Body of pancreas (tissue), 4 donors: ENCODE measurements at regions not wholly inside any gene's neighbourhood (a gene's known extent, or its start where the extent isn't known, plus 50 kb on each side); places are given as distances from the start of the nearest gene placed in this dataset.

Experiments
- ATAC-seq: fragments of 150-250 bp; one replicate; pipeline ENCODE4 v1.9.1; 2016
- DNase-seq, 4 donors: peaks; one replicate each; pipeline ENCODE4 v3.0.0-alpha.2; 2019
- H3K27ac ChIP-seq, 4 donors: fragments of 200-600 bp; sonication (generic); 1 replicate in 3 of 4; 2 replicates in 1 of 4; pipeline versions ENCODE4 v1.5.1 to v1.6.1; 2016 to 2019; ENCODE audit warnings: mild to moderate bottlenecking in 1 of 4, mixed read lengths in 1 of 4, moderate library complexity in 1 of 4
- H3K27me3 ChIP-seq, 2 donors: fragments of 200-600 bp; sonication (generic); one replicate each; pipeline ENCODE4 v1.6.0; 2016; ENCODE audit warnings: mild to moderate bottlenecking in 1 of 2
- H3K36me3 ChIP-seq, 2 donors: fragments of 200-600 bp; sonication (generic); replicated peaks in 1 of 2; 2 replicates each; pipeline ENCODE4 v1.5.1; 2016; ENCODE audit warnings: low read depth in 2 of 2; ENCODE audit not compliant: insufficient read depth in 1 of 2
- H3K4me1 ChIP-seq: fragments of 200-600 bp; sonication (generic); one replicate; pipeline ENCODE4 v1.6.0; 2016
- H3K4me3 ChIP-seq, 2 donors: fragments of 200-600 bp; sonication (generic); 1 replicate in 1 of 2; 2 replicates in 1 of 2; pipeline ENCODE4 v1.5.1; 2016 to 2019
- H3K9me3 ChIP-seq, 3 donors: fragments of 200-600 bp; sonication (generic); 1 replicate in 2 of 3; 2 replicates in 1 of 3; pipeline ENCODE4 v1.5.1; 2016
- POLR2A ChIP-seq, 3 donors: fragments of 450-650 bp; IDR thresholded peaks; one replicate each; pipeline ENCODE4 v1.6.1; 2016; ENCODE audit warnings: antibody characterized with exemption in 3 of 3, mild to moderate bottlenecking in 2 of 3
- WGBS, 2 donors: methylation state at CpG; one replicate each; pipeline ENCODE4 v1.1.5; 2017; 5-methylcytosine and 5-hydroxymethylcytosine counted together
- intact Hi-C: fragments of 100-400 bp; cut with DNase I; formaldehyde crosslinking; loops from one replicate; pipeline ENCODE4 v1.15.1; 2023
- TF ChIP-seq, protein P1 (sequence below), 7 experiments: fragments of 450-650 bp in 4 of 7; fragments of 200-600 bp in 3 of 7; sonication (generic) in 3 of 7; IDR thresholded peaks; one replicate each; pipeline ENCODE4 v1.5.1; 2016 to 2019; ENCODE audit warnings: antibody characterized with exemption in 7 of 7

DNA sequence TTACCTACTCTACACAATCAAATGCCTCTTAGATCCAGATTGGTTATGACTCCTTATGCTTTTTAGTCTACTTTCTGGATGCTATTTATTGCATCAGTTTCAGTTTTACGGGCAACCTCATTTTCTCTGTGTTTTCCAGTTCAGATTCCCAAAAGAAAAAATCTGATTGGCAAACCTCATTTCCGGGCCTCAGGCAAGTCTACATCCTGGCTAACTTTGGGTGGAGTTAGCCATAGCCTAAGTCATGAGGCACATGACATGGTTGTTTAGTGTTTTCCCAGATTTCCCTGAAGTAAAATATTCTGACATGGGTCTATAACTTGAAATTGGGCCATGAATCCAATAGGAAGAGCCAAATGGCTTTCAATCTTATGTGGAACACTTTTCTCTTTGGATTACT, 339.7 kb downstream of the NUAK1 start:
- Histone ChIP-seq H3K27ac (no peak overlapping the region), H3K9me3 (no peaks in the 10 kb centered on the region), H3K4me3 (no peak overlapping the region), H3K36me3 (no peaks in the 10 kb centered on the region), H3K4me1 (no peaks in the 10 kb centered on the region), H3K27me3 (no peaks in the 10 kb centered on the region)
- WGBS, 2 donors = 62 to 79% methylated on average over 2 of the region's 2 CpGs
- no peak for TF ChIP-seq POLR2A (IDR thresholded peaks at IDR 0.05)
- TF ChIP-seq, protein P1, sequence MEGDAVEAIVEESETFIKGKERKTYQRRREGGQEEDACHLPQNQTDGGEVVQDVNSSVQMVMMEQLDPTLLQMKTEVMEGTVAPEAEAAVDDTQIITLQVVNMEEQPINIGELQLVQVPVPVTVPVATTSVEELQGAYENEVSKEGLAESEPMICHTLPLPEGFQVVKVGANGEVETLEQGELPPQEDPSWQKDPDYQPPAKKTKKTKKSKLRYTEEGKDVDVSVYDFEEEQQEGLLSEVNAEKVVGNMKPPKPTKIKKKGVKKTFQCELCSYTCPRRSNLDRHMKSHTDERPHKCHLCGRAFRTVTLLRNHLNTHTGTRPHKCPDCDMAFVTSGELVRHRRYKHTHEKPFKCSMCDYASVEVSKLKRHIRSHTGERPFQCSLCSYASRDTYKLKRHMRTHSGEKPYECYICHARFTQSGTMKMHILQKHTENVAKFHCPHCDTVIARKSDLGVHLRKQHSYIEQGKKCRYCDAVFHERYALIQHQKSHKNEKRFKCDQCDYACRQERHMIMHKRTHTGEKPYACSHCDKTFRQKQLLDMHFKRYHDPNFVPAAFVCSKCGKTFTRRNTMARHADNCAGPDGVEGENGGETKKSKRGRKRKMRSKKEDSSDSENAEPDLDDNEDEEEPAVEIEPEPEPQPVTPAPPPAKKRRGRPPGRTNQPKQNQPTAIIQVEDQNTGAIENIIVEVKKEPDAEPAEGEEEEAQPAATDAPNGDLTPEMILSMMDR (IDR thresholded peaks at IDR 0.05) = no peak
- no peak for DNase-seq
- ATAC-seq = no peak
- intact Hi-C loops = no loop called here

DNA sequence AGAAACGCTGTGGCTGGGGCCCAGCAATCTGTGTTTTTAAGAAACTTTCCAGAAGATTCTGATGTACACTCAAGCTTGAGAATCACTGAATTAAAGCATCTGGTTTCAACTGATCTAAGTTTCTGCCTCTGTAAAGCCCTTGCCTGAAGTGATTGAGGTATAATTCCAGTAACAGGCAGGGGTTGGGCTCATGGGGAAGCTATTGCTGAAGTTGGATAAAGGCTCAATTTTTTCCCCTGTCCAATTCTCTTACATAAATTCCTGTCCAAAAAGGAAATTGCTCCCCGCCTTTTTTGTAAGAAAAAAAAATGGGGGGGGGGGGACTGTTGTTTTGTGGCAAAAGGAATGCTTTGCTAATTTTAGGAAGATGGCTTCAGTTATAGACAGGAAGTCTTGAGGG, 337.4 kb downstream of the NUAK1 start:
- H3K4me3 ChIP-seq = no peak overlapping the region
- ATAC-seq (no peak), DNase-seq (no peak)
- TF ChIP-seq, protein P1 (IDR thresholded peaks at IDR 0.05) = no peak
- TF ChIP-seq POLR2A (IDR thresholded peaks at IDR 0.05) = no peak
- H3K27ac ChIP-seq = no peak overlapping the region
- H3K36me3 ChIP-seq = no peaks in the 10 kb centered on the region
- no peaks in the 10 kb centered on the region for H3K9me3 ChIP-seq
- no peaks in the 10 kb centered on the region for H3K27me3 ChIP-seq
- no peaks in the 10 kb centered on the region for H3K4me1 ChIP-seq
- intact Hi-C loops = no loop called here
- WGBS, 2 donors = 69 to 77% methylated on average over 2 of the region's 2 CpGs

DNA sequence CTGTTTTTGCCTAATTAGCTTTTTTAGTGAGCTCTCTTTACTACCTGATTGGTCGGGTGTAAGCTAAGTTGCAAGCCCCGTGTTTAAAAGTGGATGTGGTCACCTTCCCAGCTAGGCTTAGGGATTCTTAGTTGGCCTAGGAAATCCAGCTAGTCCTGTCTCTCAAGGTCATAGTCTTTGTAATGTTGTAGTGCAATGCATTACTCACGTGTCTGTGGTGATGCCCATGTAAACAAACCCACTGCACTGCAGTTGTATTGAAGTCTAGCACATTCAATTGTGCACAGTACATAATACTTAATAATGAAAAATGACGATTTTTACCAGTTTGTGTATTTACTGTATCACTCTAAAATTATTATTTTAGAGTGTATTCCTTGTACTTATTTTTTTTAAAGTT, 335.5 kb downstream of the NUAK1 start:
- WGBS, 2 donors = 26 to 35% methylated on average over 4 of the region's 4 CpGs
- ATAC-seq (no peak), DNase-seq (no peak)
- intact Hi-C loops = no loop called here
- Histone ChIP-seq H3K4me1 (no peaks in the 10 kb centered on the region), H3K27ac (no peak overlapping the region), H3K27me3 (no peaks in the 10 kb centered on the region), H3K36me3 (no peaks in the 10 kb centered on the region), H3K9me3 (no peaks in the 10 kb centered on the region), H3K4me3 (no peak overlapping the region)
- TF ChIP-seq, protein P1 (IDR thresholded peaks at IDR 0.05) = no peak
- no peak for TF ChIP-seq POLR2A (IDR thresholded peaks at IDR 0.05)

DNA sequence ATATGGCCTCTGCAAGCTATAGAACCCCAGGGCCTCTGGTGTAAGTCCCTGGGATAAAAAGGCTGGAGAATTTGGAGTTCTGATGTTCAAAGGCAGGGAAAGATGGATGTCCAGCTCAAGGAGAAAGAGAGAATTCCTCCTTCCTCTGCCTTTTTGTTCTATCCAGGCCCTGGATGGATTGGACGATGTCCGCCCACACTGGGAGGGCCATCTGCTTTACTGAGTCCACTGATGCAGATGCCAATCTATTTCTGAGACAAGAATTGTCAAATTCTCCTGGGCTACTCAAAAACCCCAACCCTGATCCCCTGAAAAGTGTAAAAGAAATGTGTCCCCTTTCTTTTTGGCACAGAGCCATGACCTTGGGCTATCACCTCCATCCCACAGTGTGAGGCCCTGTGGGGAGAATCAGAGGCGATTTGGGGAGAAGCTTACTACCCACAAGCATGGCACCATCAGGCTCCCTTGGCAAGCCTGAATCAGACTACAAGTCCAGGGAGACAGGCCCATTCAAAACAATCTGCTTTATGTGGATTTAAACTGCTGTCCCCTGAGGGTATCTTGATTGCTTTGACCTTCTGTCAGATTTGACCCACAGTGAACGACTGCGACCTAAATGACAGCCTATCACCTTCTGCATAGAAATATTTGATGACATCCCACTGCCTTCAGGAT, 334.0 kb downstream of the NUAK1 start:
- intact Hi-C loops = no loop called here
- no peak for TF ChIP-seq POLR2A (IDR thresholded peaks at IDR 0.05)
- TF ChIP-seq, protein P1 (IDR thresholded peaks at IDR 0.05) = no peak
- DNase-seq (no peak), ATAC-seq (no peak)
- WGBS, 2 donors = 61 to 76% methylated on average over 5 of the region's 5 CpGs
- Histone ChIP-seq H3K9me3 (no peaks in the 10 kb centered on the region), H3K36me3 (no peaks in the 10 kb centered on the region), H3K4me3 (no peak overlapping the region), H3K27ac (no peak overlapping the region), H3K27me3 (no peaks in the 10 kb centered on the region), H3K4me1 (no peaks in the 10 kb centered on the region)

DNA sequence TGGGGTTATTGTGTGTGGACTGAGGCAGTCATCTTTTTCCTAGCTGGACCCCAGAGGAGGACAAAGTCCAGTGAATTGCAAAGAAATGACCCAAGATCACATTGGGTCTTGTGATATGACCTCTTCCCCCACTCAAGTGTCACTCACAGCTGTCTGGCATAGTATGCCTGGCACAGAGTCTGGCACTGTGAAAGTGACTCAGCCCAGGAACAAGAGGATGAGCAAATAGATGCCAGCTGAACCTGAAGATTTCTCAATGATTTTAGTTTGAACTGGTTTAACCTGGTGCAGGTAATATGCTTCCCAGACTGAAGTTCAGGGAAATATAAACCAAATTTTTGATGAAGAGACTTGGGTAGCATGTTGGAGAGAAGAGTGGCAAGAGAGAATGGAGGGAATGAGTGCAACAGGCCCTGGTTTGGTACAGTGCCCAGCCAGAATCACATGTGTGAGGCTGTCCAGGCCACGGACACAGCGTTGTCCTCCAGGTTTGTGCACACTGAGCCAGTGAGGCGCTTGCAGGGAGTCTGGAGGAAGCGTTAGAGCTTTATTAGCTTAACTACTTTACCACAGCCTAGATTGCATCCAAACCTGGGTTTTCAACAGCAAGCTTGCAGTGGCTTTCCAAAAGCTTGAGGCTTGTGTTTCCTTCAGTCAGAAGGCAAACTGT, 332.9 kb downstream of the NUAK1 start:
- no peak overlapping the region for H3K4me3 ChIP-seq
- intact Hi-C loops = no loop called here
- TF ChIP-seq, protein P1 (IDR thresholded peaks at IDR 0.05) = no peak
- DNase-seq (no peak), ATAC-seq (no peak)
- WGBS, 2 donors = 76% methylated on average over 4 of the region's 4 CpGs
- H3K36me3 ChIP-seq = no peaks in the 10 kb centered on the region
- H3K27ac ChIP-seq = no peak overlapping the region
- no peaks in the 10 kb centered on the region for H3K27me3 ChIP-seq
- H3K4me1 ChIP-seq = no peaks in the 10 kb centered on the region
- H3K9me3 ChIP-seq = no peaks in the 10 kb centered on the region
